GM12891 (cell line): ENCODE measurements at regions not wholly inside any gene's neighbourhood (a gene's known extent, or its start where the extent isn't known, plus 50 kb on each side); places are given as distances from the start of the nearest gene placed in this dataset.

Experiments
- PAX5 ChIP-seq: IDR thresholded peaks from 2 replicates; pipeline ENCODE4 v1.6.1; 2011; ENCODE audit warnings: low read length, moderate library complexity, mild to moderate bottlenecking; ENCODE audit not compliant: insufficient read depth, severe bottlenecking
- POLR2A ChIP-seq: IDR thresholded peaks from 2 replicates; pipeline ENCODE4 v1.6.1; 2011; ENCODE audit warnings: low read depth, low read length, control low read depth
- POLR2AphosphoS5 ChIP-seq: IDR thresholded peaks from 2 replicates; pipeline ENCODE4 v1.6.1; 2011; ENCODE audit warnings: low read depth, low read length, control low read depth

- TF ChIP-seq PAX5 = no peak
- no peak for TF ChIP-seq POLR2A
- no peak for TF ChIP-seq POLR2AphosphoS5
These were observed 109.5 kb downstream of the KCNK1 start for GRCh38 chr1:233723387-233723786.
